IMR-90 (cell line): ENCODE measurements at regions not wholly inside any gene's neighbourhood (a gene's known extent, or its start where the extent isn't known, plus 50 kb on each side); places are given as distances from the start of the nearest gene placed in this dataset.

Source experiments
- ATAC-seq: fragments of 200-7000 bp; cut with Tn5 transposase; 2 replicates; pipeline ENCODE4 v1.9.1; 2020; ENCODE audit warnings: low read depth, mild to moderate bottlenecking, moderate library complexity
- BruUV-seq: library from RNA; stranded (reverse); fragments of 400-500 nt; replicated peaks from 2 replicates; lab custom pipeline; 2021; lab: Mats Ljungman, UMichigan
- CTCF ChIA-PET: fragments of 300-600 bp; formaldehyde crosslinking; extraction: SDS; loops from one replicate; lab custom pipeline; 2021; ENCODE audit warnings: antibody characterized with exemption; lab: Yijun Ruan, JAX
- POLR2A ChIA-PET: fragments of 300-600 bp; sonication (Branson Sonifier 250); formaldehyde crosslinking; loops from one replicate; lab custom pipeline; 2022; ENCODE audit warnings: antibody characterized with exemption; ENCODE audit not compliant: unreplicated experiment; lab: Charles Lee
- DNase-seq: peaks from one replicate; pipeline ENCODE4 v3.0.0; 2013
- H2AFZ ChIP-seq: replicated peaks from 2 replicates; pipeline ENCODE3; 2013; ENCODE audit warnings: low read length, mild to moderate bottlenecking; ENCODE audit not compliant: poor library complexity
- H2AK5ac ChIP-seq: 2 replicates; pipeline ENCODE4 v1.6.1; 2013; ENCODE audit warnings: low read depth, low read length, inconsistent platforms
- H2AK9ac ChIP-seq: replicated peaks from 2 replicates; pipeline ENCODE3; 2013; ENCODE audit warnings: mild to moderate bottlenecking, low read depth, low read length, moderate library complexity; ENCODE audit not compliant: poor library complexity
- H2BK120ac ChIP-seq: 2 replicates; pipeline ENCODE4 v1.6.1; 2013; ENCODE audit warnings: low read depth, low read length, inconsistent platforms
- H2BK15ac ChIP-seq: 3 replicates; pipeline ENCODE4 v1.6.1; 2013; ENCODE audit warnings: low read depth, low read length, inconsistent platforms
- H2BK20ac ChIP-seq: 2 replicates; pipeline ENCODE4 v1.6.1; 2013; ENCODE audit warnings: low read depth, mild to moderate bottlenecking, inconsistent platforms, low read length, moderate library complexity
- H2BK5ac ChIP-seq: 2 replicates; pipeline ENCODE4 v1.6.1; 2013; ENCODE audit warnings: mild to moderate bottlenecking, low read depth, low read length, inconsistent platforms; ENCODE audit not compliant: poor library complexity, severe bottlenecking
- H3K14ac ChIP-seq: replicated peaks from 2 replicates; pipeline ENCODE4 v1.6.1; 2013; ENCODE audit warnings: low read depth, low read length, inconsistent platforms
- H3K18ac ChIP-seq: 2 replicates; pipeline ENCODE4 v1.6.1; 2013; ENCODE audit warnings: low read depth, low read length, control low read depth
- H3K23ac ChIP-seq: 2 replicates; pipeline ENCODE4 v1.6.1; 2013; ENCODE audit warnings: low read depth, low read length, inconsistent platforms
- H3K27ac ChIP-seq: 2 replicates; pipeline ENCODE4 v1.5.1; 2013; ENCODE audit warnings: mild to moderate bottlenecking, control low read depth, low read length; ENCODE audit not compliant: insufficient read depth
- H3K27me3 ChIP-seq: 2 replicates; pipeline ENCODE4 v1.6.1; 2013; ENCODE audit warnings: low read length; ENCODE audit not compliant: control insufficient read depth, insufficient read depth
- H3K36me3 ChIP-seq: 2 replicates; pipeline ENCODE4 v1.6.1; 2013; ENCODE audit warnings: low read length, mixed read lengths; ENCODE audit not compliant: control insufficient read depth, insufficient read depth
- H3K4ac ChIP-seq: 2 replicates; pipeline ENCODE4 v1.6.1; 2013; ENCODE audit warnings: low read depth, low read length, inconsistent platforms
- H3K4me1 ChIP-seq: 2 replicates; pipeline ENCODE4 v1.6.1; 2013; ENCODE audit warnings: low read length, mixed read lengths; ENCODE audit not compliant: control insufficient read depth, insufficient read depth
- H3K4me2 ChIP-seq: 2 replicates; pipeline ENCODE4 v1.6.1; 2013; ENCODE audit warnings: low read depth, mild to moderate bottlenecking, control low read depth, low read length, moderate library complexity
- H3K4me3 ChIP-seq: 2 replicates; pipeline ENCODE4 v1.5.1; 2013; ENCODE audit warnings: low read depth, mild to moderate bottlenecking, control low read depth, low read length, moderate library complexity; ENCODE audit not compliant: insufficient read depth
- H3K56ac ChIP-seq: 2 replicates; pipeline ENCODE4 v1.6.1; 2013; ENCODE audit warnings: low read length, inconsistent platforms; ENCODE audit not compliant: insufficient read depth; ENCODE audit errors: extremely low read depth
- H3K79me1 ChIP-seq, 2 experiments: 2 replicates each; pipeline ENCODE4 v1.6.1; 2013; ENCODE audit warnings: low read length in 2 of 2, inconsistent platforms in 1 of 2, low read depth in 1 of 2
- H3K9ac ChIP-seq: 2 replicates; pipeline ENCODE4 v1.6.1; 2013; ENCODE audit warnings: low read depth, low read length, control low read depth
- H3K9me1 ChIP-seq: 2 replicates; pipeline ENCODE4 v1.6.1; 2013; ENCODE audit warnings: low read length, inconsistent platforms; ENCODE audit not compliant: insufficient read depth
- H3K9me3 ChIP-seq: 2 replicates; pipeline ENCODE4 v1.6.1; 2013; ENCODE audit warnings: low read length; ENCODE audit not compliant: control insufficient read depth, insufficient read depth
- H4K20me1 ChIP-seq: 2 replicates; pipeline ENCODE4 v1.6.1; 2013; ENCODE audit warnings: low read length, inconsistent platforms; ENCODE audit not compliant: insufficient read depth
- H4K5ac ChIP-seq: 2 replicates; pipeline ENCODE4 v1.6.1; 2013; ENCODE audit warnings: mild to moderate bottlenecking, low read depth, low read length, control low read depth
- H4K8ac ChIP-seq, 2 experiments: 2 replicates each; pipeline ENCODE4 v1.6.1; 2013; ENCODE audit warnings: low read depth in 2 of 2, low read length in 2 of 2, control low read depth in 1 of 2, inconsistent platforms in 1 of 2
- H4K91ac ChIP-seq: 2 replicates; pipeline ENCODE4 v1.6.1; 2013; ENCODE audit warnings: low read depth, low read length, inconsistent platforms; ENCODE audit not compliant: insufficient read depth
- CEBPB ChIP-seq: IDR thresholded peaks from 2 replicates; pipeline ENCODE4 v1.6.1; 2012; ENCODE audit warnings: low read depth, low read length, improper control_type of control experiment
- CHD1 ChIP-seq: IDR thresholded peaks from 2 replicates; pipeline ENCODE4 v1.6.1; 2012; ENCODE audit warnings: low read depth, low read length, improper control_type of control experiment
- MAFK ChIP-seq: IDR thresholded peaks from 2 replicates; pipeline ENCODE4 v1.6.1; 2012; ENCODE audit warnings: low read depth, low read length, improper control_type of control experiment
- MAZ ChIP-seq: IDR thresholded peaks from 2 replicates; pipeline ENCODE4 v1.6.1; 2012; ENCODE audit warnings: low read depth, mild to moderate bottlenecking, low read length, improper control_type of control experiment, moderate library complexity, borderline replicate concordance
- POLR2A ChIP-seq: IDR thresholded peaks from 2 replicates; pipeline ENCODE4 v1.6.1; 2012; ENCODE audit warnings: mild to moderate bottlenecking, low read depth, low read length
- RAD21 ChIP-seq: IDR thresholded peaks from 2 replicates; pipeline ENCODE4 v1.6.1; 2012; ENCODE audit warnings: low read length, improper control_type of control experiment
- RCOR1 ChIP-seq: IDR thresholded peaks from 2 replicates; pipeline ENCODE4 v1.6.1; 2012; ENCODE audit warnings: mild to moderate bottlenecking, low read length, improper control_type of control experiment; ENCODE audit not compliant: insufficient replicate concordance
- SMC3 ChIP-seq: fragments of 150-350 bp; IDR thresholded peaks from 2 replicates; pipeline ENCODE4 v1.6.1; 2016; ENCODE audit warnings: low read depth, mild to moderate bottlenecking, antibody characterized with exemption, low read length, moderate library complexity
- WGBS, 2 experiments: methylation state at CpG; one replicate each; pipeline versions ENCODE4 v1.1.5 to v1.1.7; 2013; ENCODE audit warnings: missing lambda C conversion rate in 2 of 2; ENCODE audit not compliant: insufficient read length in 1 of 2; ENCODE audit errors: extremely low coverage in 2 of 2; 5-methylcytosine and 5-hydroxymethylcytosine counted together
- dilution Hi-C: fragments of 300-500 bp; cut with HindIII; formaldehyde crosslinking; loops from one replicate; pipeline ENCODE4 v1.14.3; 2018; ENCODE audit warnings: low sequenced_read_pairs; ENCODE audit not compliant: unreplicated experiment
- in situ Hi-C: fragments of 300-500 bp; cut with MboI; formaldehyde crosslinking; loops from 3 replicates; pipeline ENCODE4 v1.14.3; 2019; ENCODE audit warnings: low sequenced_read_pairs, inconsistent platforms, mixed read lengths
- intact Hi-C: fragments of 100-400 bp; cut with micrococcal nuclease; formaldehyde crosslinking; loops from 2 replicates; pipeline ENCODE4 v1.10.0; 2022
- TF ChIP-seq, protein P1 (sequence below): fragments of 150-350 bp; IDR thresholded peaks from 2 replicates; pipeline ENCODE4 v1.6.1; 2017; ENCODE audit warnings: mild to moderate bottlenecking, antibody characterized with exemption, low read length, low read depth
- TF ChIP-seq, protein P2 (sequence below): fragments of 150-350 bp; IDR thresholded peaks from 2 replicates; pipeline ENCODE4 v1.6.1; 2016; ENCODE audit warnings: low read depth, mild to moderate bottlenecking, low read length, moderate library complexity, borderline replicate concordance
- TF ChIP-seq, protein P3 (sequence below): conservative IDR thresholded peaks from 2 replicates; pipeline ENCODE4 v1.5.1; 2012; ENCODE audit warnings: mild to moderate bottlenecking, low read depth, low read length, improper control_type of control experiment

DNA sequence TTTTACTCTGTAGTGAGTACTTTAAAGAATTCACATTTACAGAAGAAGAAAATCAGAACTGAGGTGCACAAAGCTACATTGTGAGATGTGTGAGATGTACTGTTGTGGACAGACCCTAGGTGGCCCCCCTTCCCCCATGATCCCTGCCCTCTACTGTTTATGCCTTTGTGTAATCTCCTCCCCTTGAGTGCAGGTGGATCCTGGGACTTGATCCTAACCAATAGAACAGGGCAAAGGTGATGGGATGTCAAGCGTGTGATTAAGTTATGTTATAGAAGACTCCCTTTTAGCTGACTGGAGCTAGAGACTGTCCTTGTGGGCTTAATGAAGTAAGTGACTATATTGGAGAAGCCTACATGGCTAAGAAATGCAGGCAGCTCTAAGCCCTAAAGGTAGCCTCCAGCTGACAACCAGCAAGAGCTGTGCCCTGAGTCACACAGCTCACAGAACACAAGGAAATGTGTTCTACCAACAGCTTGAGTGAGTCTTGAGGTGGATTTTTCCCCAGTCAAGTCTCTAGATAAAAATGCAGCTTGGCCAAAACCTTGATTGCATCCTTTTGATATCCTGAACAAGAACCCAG, 225.2 kb upstream of the LEF1 start:
- H2BK20ac ChIP-seq, result no peak overlapping the region
- intact Hi-C loops (no loop called here), dilution Hi-C loops (no loop called here), in situ Hi-C loops (no loop called here)
- peaks cover 15% of the 10 kb centered on the region for H3K27me3 ChIP-seq
- no peaks in the 10 kb centered on the region for H3K79me1 ChIP-seq
- H3K9me3 ChIP-seq, result no peaks in the 10 kb centered on the region
- H4K20me1 ChIP-seq, result no peaks in the 10 kb centered on the region
- no peak overlapping the region for H3K27ac ChIP-seq
- no peak overlapping the region for H4K8ac ChIP-seq
- H2BK120ac ChIP-seq, result no peak overlapping the region
- no peak overlapping the region for H3K14ac ChIP-seq
- no peak overlapping the region for H3K4me3 ChIP-seq
- POLR2A ChIA-PET, result interaction anchor here (0.5 kb wide), 1 partner anchor 25 kb away, joined by 3 read pairs; no protein-coding TSS in a partner anchor
- no peak overlapping the region for H3K56ac ChIP-seq
- no peaks in the 10 kb centered on the region for H3K4me1 ChIP-seq
- no peak overlapping the region for H2AFZ ChIP-seq
- no peak overlapping the region for H2BK15ac ChIP-seq
- H2AK5ac ChIP-seq, result no peak overlapping the region
- no peak for ATAC-seq
- H3K9ac ChIP-seq, result no peak overlapping the region
- CTCF ChIA-PET, result no interaction called here
- H3K9me1 ChIP-seq, result no peaks in the 10 kb centered on the region
- BruUV-seq, result no TSS peak
- no peak overlapping the region for H2AK9ac ChIP-seq
- H4K91ac ChIP-seq, result no peak overlapping the region
- no peak overlapping the region for H3K18ac ChIP-seq
- H3K23ac ChIP-seq, result no peak overlapping the region
- no peak overlapping the region for H3K4me2 ChIP-seq
- no peak for TF ChIP-seq SMC3
- TF ChIP-seq, protein P1, sequence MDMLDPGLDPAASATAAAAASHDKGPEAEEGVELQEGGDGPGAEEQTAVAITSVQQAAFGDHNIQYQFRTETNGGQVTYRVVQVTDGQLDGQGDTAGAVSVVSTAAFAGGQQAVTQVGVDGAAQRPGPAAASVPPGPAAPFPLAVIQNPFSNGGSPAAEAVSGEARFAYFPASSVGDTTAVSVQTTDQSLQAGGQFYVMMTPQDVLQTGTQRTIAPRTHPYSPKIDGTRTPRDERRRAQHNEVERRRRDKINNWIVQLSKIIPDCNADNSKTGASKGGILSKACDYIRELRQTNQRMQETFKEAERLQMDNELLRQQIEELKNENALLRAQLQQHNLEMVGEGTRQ, result no peak
- TF ChIP-seq MAZ, result no peak
- no peak for TF ChIP-seq RAD21
- TF ChIP-seq RCOR1, result no peak
- TF ChIP-seq MAFK, result no peak
- TF ChIP-seq, protein P2, sequence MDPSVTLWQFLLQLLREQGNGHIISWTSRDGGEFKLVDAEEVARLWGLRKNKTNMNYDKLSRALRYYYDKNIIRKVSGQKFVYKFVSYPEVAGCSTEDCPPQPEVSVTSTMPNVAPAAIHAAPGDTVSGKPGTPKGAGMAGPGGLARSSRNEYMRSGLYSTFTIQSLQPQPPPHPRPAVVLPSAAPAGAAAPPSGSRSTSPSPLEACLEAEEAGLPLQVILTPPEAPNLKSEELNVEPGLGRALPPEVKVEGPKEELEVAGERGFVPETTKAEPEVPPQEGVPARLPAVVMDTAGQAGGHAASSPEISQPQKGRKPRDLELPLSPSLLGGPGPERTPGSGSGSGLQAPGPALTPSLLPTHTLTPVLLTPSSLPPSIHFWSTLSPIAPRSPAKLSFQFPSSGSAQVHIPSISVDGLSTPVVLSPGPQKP, result no peak
- TF ChIP-seq CHD1, result no peak
- TF ChIP-seq CEBPB, result no peak
- no peak for TF ChIP-seq POLR2A
- TF ChIP-seq, protein P3, sequence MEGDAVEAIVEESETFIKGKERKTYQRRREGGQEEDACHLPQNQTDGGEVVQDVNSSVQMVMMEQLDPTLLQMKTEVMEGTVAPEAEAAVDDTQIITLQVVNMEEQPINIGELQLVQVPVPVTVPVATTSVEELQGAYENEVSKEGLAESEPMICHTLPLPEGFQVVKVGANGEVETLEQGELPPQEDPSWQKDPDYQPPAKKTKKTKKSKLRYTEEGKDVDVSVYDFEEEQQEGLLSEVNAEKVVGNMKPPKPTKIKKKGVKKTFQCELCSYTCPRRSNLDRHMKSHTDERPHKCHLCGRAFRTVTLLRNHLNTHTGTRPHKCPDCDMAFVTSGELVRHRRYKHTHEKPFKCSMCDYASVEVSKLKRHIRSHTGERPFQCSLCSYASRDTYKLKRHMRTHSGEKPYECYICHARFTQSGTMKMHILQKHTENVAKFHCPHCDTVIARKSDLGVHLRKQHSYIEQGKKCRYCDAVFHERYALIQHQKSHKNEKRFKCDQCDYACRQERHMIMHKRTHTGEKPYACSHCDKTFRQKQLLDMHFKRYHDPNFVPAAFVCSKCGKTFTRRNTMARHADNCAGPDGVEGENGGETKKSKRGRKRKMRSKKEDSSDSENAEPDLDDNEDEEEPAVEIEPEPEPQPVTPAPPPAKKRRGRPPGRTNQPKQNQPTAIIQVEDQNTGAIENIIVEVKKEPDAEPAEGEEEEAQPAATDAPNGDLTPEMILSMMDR, result no peak
- H3K4ac ChIP-seq, result no peak overlapping the region
- H2BK5ac ChIP-seq, result no peak overlapping the region
- DNase-seq, result no peak
- H4K5ac ChIP-seq, result no peak overlapping the region
- WGBS, 2 experiments, result no CpG with 5 or more reads among the region's 1 CpG
- no peaks in the 10 kb centered on the region for H3K36me3 ChIP-seq
